ENCODE measurements at regions not wholly inside any gene's neighbourhood (a gene's known extent, or its start where the extent isn't known, plus 50 kb on each side); places are given as distances from the start of the nearest gene placed in this dataset.

DNA sequence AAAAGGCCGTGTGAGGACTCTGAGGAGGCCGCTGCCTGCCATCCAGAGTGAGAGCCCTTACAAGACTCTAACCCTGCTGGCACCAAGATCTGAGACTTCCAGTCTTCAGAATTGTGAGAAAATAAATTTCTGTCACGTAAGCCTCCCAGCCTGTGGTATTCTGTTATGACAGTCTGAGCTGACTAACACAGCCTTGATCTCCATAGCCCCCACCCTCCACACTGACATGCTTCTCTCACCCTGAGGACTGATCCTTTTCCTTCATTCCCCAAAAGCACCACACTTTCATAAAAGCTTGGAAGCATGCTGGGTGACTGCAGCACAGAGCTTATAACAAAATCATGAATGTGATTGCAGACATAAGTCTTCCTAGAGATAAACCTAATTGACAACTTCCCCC lies 1059.8 kb downstream of the UQCRFS1 start:
- TF ChIP-seq, protein P1, sequence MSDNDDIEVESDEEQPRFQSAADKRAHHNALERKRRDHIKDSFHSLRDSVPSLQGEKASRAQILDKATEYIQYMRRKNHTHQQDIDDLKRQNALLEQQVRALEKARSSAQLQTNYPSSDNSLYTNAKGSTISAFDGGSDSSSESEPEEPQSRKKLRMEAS (IDR thresholded peaks at IDR 0.05; ENCODE audit: low read depth, low read length): no peak
- no peak for TF ChIP-seq MYC (IDR thresholded peaks at IDR 0.05; ENCODE audit: low read depth, low read length)
- TF ChIP-seq POLR2A (IDR thresholded peaks at IDR 0.05; ENCODE audit: extremely low read depth, insufficient read length): no peak
- TF ChIP-seq, protein P2, sequence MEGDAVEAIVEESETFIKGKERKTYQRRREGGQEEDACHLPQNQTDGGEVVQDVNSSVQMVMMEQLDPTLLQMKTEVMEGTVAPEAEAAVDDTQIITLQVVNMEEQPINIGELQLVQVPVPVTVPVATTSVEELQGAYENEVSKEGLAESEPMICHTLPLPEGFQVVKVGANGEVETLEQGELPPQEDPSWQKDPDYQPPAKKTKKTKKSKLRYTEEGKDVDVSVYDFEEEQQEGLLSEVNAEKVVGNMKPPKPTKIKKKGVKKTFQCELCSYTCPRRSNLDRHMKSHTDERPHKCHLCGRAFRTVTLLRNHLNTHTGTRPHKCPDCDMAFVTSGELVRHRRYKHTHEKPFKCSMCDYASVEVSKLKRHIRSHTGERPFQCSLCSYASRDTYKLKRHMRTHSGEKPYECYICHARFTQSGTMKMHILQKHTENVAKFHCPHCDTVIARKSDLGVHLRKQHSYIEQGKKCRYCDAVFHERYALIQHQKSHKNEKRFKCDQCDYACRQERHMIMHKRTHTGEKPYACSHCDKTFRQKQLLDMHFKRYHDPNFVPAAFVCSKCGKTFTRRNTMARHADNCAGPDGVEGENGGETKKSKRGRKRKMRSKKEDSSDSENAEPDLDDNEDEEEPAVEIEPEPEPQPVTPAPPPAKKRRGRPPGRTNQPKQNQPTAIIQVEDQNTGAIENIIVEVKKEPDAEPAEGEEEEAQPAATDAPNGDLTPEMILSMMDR (IDR thresholded peaks at IDR 0.05; ENCODE audit: low read depth, low read length): no peak
- no peak for DNase-seq (ENCODE audit: low read depth)
- no peak overlapping the region for H3K4me3 ChIP-seq (ENCODE audit: low read depth, low read length)

DNA sequence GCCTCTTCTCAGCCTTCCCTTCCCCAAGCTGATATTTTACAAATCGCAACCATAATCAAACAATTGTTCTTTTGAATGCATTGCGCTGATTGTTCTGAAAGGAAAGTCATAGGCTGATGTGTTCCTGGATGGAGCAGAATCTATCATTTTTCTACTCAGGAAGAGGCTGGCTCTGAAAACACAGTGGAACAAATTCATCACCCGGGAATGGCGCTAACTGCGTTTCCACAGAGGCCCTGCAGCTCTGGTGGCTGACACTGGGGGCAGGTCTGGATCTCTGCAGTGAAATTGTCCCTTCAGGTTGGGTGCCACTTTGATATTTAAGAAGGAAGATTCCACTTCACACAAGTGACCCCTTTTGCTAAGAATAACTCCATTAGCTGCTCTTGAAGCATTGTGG lies 1060.8 kb downstream of the UQCRFS1 start:
- H3K4me3 ChIP-seq (ENCODE audit: low read depth, low read length): no peak overlapping the region
- TF ChIP-seq MYC (IDR thresholded peaks at IDR 0.05; ENCODE audit: low read depth, low read length) (no peak), POLR2A (IDR thresholded peaks at IDR 0.05; ENCODE audit: extremely low read depth, insufficient read length) (no peak)
- TF ChIP-seq, protein P1 (IDR thresholded peaks at IDR 0.05; ENCODE audit: low read depth, low read length): no peak
- TF ChIP-seq, protein P2 (IDR thresholded peaks at IDR 0.05; ENCODE audit: low read depth, low read length): no peak
- no peak for DNase-seq (ENCODE audit: low read depth)

DNA sequence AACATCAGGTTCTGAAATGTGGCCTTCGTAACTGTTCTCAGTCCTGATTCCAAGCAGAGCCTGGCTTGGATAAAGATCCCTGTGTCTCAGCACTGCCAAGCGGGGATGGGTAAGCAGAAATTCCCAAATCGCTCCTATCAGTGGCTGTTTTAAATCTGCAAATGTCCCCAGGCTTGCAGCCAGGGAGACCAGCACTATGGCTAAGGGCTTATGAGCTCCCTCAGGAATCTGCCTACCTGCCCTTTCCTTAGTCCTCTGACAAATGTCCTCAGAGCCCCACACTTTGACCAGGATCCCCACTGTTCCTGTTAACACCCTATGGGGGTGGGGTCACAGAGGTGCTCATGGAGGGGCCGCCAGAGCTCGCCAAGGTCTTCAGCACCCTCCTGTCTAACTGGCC lies 1062.8 kb downstream of the UQCRFS1 start:
- no peak for TF ChIP-seq MYC (IDR thresholded peaks at IDR 0.05; ENCODE audit: low read depth, low read length)
- no peak for TF ChIP-seq POLR2A (IDR thresholded peaks at IDR 0.05; ENCODE audit: extremely low read depth, insufficient read length)
- TF ChIP-seq, protein P2 (IDR thresholded peaks at IDR 0.05; ENCODE audit: low read depth, low read length): no peak
- TF ChIP-seq, protein P1 (IDR thresholded peaks at IDR 0.05; ENCODE audit: low read depth, low read length): no peak
- DNase-seq (ENCODE audit: low read depth): no peak
- no peak overlapping the region for H3K4me3 ChIP-seq (ENCODE audit: low read depth, low read length)

DNA sequence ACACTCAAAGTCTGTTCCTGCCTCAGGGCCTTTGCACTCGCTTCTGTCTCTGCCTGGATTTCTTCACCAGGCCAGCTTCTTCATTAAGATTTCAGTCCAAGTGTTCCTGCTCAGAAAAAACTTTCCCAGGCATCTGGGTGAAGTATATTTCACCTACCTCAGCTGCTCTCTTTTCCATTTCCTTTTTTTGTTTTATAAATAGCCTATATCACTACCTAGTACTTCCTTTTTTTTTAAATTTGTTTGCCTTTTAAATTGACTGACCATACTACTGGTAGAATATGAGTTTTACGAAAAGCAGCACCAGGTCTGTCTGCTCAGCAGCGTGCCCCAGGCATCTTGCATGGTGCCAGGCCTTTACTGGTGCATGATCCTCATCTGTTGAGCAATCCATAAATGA lies 1064.4 kb downstream of the UQCRFS1 start:
- DNase-seq (ENCODE audit: low read depth): peak; percentile 0
- no peak for TF ChIP-seq MYC (IDR thresholded peaks at IDR 0.05; ENCODE audit: low read depth, low read length)
- TF ChIP-seq, protein P1 (IDR thresholded peaks at IDR 0.05; ENCODE audit: low read depth, low read length): no peak
- H3K4me3 ChIP-seq (ENCODE audit: low read depth, low read length): no peak overlapping the region

DNA sequence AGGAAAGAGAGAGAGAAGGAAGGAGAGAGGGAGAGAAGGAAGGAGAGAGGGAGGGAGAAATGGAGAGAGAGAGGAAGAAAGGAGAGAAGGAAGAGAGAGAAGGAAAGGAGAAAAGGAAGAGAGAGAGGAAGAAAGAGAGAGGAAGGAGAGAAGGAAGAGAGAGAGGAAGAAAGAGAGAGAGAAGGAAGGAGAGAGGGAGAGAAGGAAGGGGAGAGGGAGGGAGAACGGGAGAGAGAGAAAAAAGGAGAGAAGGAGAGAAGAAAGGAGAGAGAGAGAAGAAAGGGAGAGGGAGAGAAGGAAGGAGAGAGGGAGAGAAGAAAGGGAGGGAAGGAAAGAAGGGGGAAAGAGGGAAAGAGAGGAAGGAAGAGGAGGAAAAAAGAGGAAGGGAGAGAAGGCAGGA lies 1070.7 kb downstream of the UQCRFS1 start:
- no peak for DNase-seq (ENCODE audit: low read depth)
- H3K4me3 ChIP-seq (ENCODE audit: low read depth, low read length): no peak overlapping the region
- TF ChIP-seq, protein P2 (IDR thresholded peaks at IDR 0.05; ENCODE audit: low read depth, low read length): no peak
- TF ChIP-seq POLR2A (IDR thresholded peaks at IDR 0.05; ENCODE audit: extremely low read depth, insufficient read length) (no peak), MYC (IDR thresholded peaks at IDR 0.05; ENCODE audit: low read depth, low read length) (no peak)
- TF ChIP-seq, protein P1 (IDR thresholded peaks at IDR 0.05; ENCODE audit: low read depth, low read length): no peak

DNA sequence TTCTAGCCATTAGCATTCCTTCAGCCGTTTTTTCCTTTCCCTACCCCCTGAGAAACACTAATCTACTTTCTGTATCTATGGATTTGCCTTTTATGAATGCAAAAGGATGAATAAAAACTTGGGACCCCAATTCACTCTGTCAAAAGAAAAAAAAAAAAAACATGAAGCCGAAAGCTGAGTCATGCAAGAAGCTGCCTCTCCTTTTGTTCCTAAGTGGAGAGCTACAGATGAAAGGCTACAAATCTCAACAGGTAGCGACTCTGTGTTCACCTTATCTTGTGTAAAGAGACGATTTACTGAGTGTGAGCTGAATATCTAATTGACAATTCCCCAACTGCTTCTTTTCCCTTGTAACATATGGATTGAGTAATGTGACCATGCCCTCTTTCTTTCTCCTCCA lies 1072.8 kb downstream of the UQCRFS1 start:
- DNase-seq (ENCODE audit: low read depth): no peak
- TF ChIP-seq, protein P2 (IDR thresholded peaks at IDR 0.05; ENCODE audit: low read depth, low read length): no peak
- TF ChIP-seq MYC (IDR thresholded peaks at IDR 0.05; ENCODE audit: low read depth, low read length) (no peak), POLR2A (IDR thresholded peaks at IDR 0.05; ENCODE audit: extremely low read depth, insufficient read length) (no peak)
- TF ChIP-seq, protein P1 (IDR thresholded peaks at IDR 0.05; ENCODE audit: low read depth, low read length): no peak
- no peak overlapping the region for H3K4me3 ChIP-seq (ENCODE audit: low read depth, low read length)
